CD14-positive monocyte (primary cell): ENCODE measurements at regions not wholly inside any gene's neighbourhood (a gene's known extent, or its start where the extent isn't known, plus 50 kb on each side); places are given as distances from the start of the nearest gene placed in this dataset.
A peak's percentile ranks its signal among the peaks of the same experiment; 100 is the strongest.
"Not testable (repeated sequence)": the region's sequence is repeated elsewhere in the genome, so short reads cannot be mapped to it uniquely, and the experiment has no call there.

Experiments used
- DNase-seq, 3 donors: peaks; one replicate each; pipeline ENCODE4 v3.0.0-alpha.2; 2011 to 2022
- H2AFZ ChIP-seq: 2 replicates; pipeline ENCODE4 v1.6.0; 2012; ENCODE audit warnings: mild to moderate bottlenecking, low read depth, low read length, inconsistent platforms; ENCODE audit not compliant: insufficient read depth, poor library complexity, severe bottlenecking
- H3K27ac ChIP-seq, 2 donors: 1 replicate in 1 of 2; 2 replicates in 1 of 2; pipeline ENCODE4 v1.5.1; 2012 to 2013; ENCODE audit warnings: low read length in 2 of 2, control low read depth in 1 of 2, inconsistent platforms in 1 of 2, low read depth in 1 of 2, mild to moderate bottlenecking in 1 of 2
- H3K27me3 ChIP-seq, 2 donors: one replicate each; pipeline versions ENCODE4 v1.6.0 to v1.6.1; 2011 to 2013; ENCODE audit warnings: low read length in 2 of 2; ENCODE audit not compliant: control insufficient read depth in 2 of 2, insufficient read depth in 2 of 2
- H3K36me3 ChIP-seq, 2 donors: replicated peaks in 1 of 2; 1 replicate in 1 of 2; 2 replicates in 1 of 2; pipeline versions ENCODE4 v1.5.1 to v1.6.1; 2012 to 2013; ENCODE audit warnings: low read length in 2 of 2, control low read depth in 1 of 2, inconsistent platforms in 1 of 2, mild to moderate bottlenecking in 1 of 2; ENCODE audit not compliant: insufficient read depth in 2 of 2, control insufficient read depth in 1 of 2
- H3K4me1 ChIP-seq, 2 donors: 1 replicate in 1 of 2; 2 replicates in 1 of 2; pipeline versions ENCODE4 v1.5.1 to v1.6.1; 2012 to 2013; ENCODE audit warnings: low read length in 2 of 2, control low read depth in 1 of 2, inconsistent platforms in 1 of 2, mild to moderate bottlenecking in 1 of 2, moderate library complexity in 1 of 2; ENCODE audit not compliant: insufficient read depth in 2 of 2, control insufficient read depth in 1 of 2
- H3K4me2 ChIP-seq: replicated peaks from 2 replicates; pipeline ENCODE3; 2012; ENCODE audit warnings: low read length, moderate library complexity, mild to moderate bottlenecking; ENCODE audit not compliant: poor library complexity, severe bottlenecking; ENCODE audit errors: extremely low read depth
- H3K4me3 ChIP-seq, 3 experiments: fragments of 200-600 bp in 1 of 3; sonication (generic) in 1 of 3; replicated peaks in 1 of 3; 1 replicate in 2 of 3; 2 replicates in 1 of 3; pipeline ENCODE4 v1.5.1; 2011 to 2013; ENCODE audit warnings: low read length in 3 of 3, mild to moderate bottlenecking in 3 of 3, control low read depth in 2 of 3, low read depth in 2 of 3, inconsistent platforms in 1 of 3, moderate library complexity in 1 of 3
- H3K79me2 ChIP-seq: 2 replicates; pipeline ENCODE4 v1.6.0; 2012; ENCODE audit warnings: mild to moderate bottlenecking, control low read depth, inconsistent platforms, low read length, moderate library complexity; ENCODE audit not compliant: insufficient read depth
- H3K9ac ChIP-seq: 2 replicates; pipeline ENCODE4 v1.6.0; 2017; ENCODE audit warnings: low read length, mild to moderate bottlenecking; ENCODE audit not compliant: insufficient read depth, poor library complexity, severe bottlenecking
- H3K9me3 ChIP-seq, 2 donors: replicated peaks in 1 of 2; 1 replicate in 1 of 2; 2 replicates in 1 of 2; pipeline versions ENCODE4 v1.5.1 to v1.6.1; 2012 to 2013; ENCODE audit warnings: low read length in 2 of 2, control low read depth in 1 of 2; ENCODE audit not compliant: control insufficient read depth in 1 of 2, insufficient read depth in 1 of 2
- H4K20me1 ChIP-seq: 2 replicates; pipeline ENCODE4 v1.6.0; 2012; ENCODE audit warnings: mild to moderate bottlenecking, low read length, control low read depth, moderate library complexity; ENCODE audit not compliant: insufficient read depth
- H3K27ac Mint-ChIP-seq, 7 donors: one replicate each; pipeline ENCODE4 v1.8.0; 2020; ENCODE audit warnings: mild to moderate bottlenecking in 7 of 7, mixed read lengths in 7 of 7, moderate library complexity in 6 of 7, inconsistent platforms in 2 of 7
- H3K27me3 Mint-ChIP-seq, 3 donors: one replicate each; pipeline ENCODE4 v1.8.0; 2021 to 2022; ENCODE audit warnings: low read depth in 3 of 3, mild to moderate bottlenecking in 3 of 3, mixed read lengths in 3 of 3, moderate library complexity in 3 of 3, inconsistent platforms in 1 of 3
- H3K36me3 Mint-ChIP-seq, 2 donors: one replicate each; pipeline ENCODE4 v1.8.0; 2020; ENCODE audit warnings: mixed read lengths in 2 of 2, inconsistent platforms in 1 of 2, mild to moderate bottlenecking in 1 of 2
- H3K4me1 Mint-ChIP-seq: one replicate; pipeline ENCODE4 v1.8.0; 2020; ENCODE audit warnings: mild to moderate bottlenecking, mixed read lengths
- H3K4me3 Mint-ChIP-seq, 2 donors: one replicate each; pipeline ENCODE4 v1.8.0; 2020; ENCODE audit warnings: mild to moderate bottlenecking in 2 of 2, mixed read lengths in 2 of 2, moderate library complexity in 1 of 2
- H3K9me3 Mint-ChIP-seq, 7 donors: one replicate each; pipeline ENCODE4 v1.8.0; 2020 to 2022; ENCODE audit warnings: mixed read lengths in 7 of 7, mild to moderate bottlenecking in 6 of 7, moderate library complexity in 6 of 7, inconsistent platforms in 2 of 7
- WGBS: methylation state at CpG from one replicate; pipeline ENCODE4 v1.1.5; 2013; ENCODE audit warnings: missing lambda C conversion rate; ENCODE audit not compliant: insufficient coverage; 5-methylcytosine and 5-hydroxymethylcytosine counted together
- intact Hi-C, 2 donors: fragments of 100-400 bp; cut with micrococcal nuclease; formaldehyde crosslinking; loops; one replicate each; pipeline versions ENCODE4 v1.15.0 to v1.15.1; 2023
- TF ChIP-seq, protein P1 (sequence below): fragments of 200-600 bp; IDR thresholded peaks from one replicate; pipeline ENCODE4 v1.8.0; 2022; ENCODE audit warnings: antibody characterized with exemption, mild to moderate bottlenecking

DNA sequence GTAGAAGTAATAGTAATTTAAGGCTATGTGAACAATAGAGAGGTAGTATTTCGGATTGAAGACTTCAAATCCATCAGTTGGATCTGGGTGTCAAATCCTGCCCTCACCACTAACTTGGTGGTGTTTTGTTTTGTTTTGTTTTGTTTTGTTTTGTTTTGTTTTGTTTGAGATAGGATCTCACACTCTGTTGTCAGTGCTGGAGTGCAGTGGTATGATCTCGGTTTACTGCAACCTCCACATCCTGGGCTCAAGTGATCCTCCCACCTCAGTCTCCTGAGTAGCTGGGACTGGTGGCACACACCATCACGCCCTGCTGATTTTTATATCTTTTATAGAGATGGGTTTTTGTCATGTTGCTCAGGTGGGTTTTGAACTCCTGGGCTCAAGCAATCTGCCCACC lies 129.4 kb upstream of the ZNF217 start:
- no peaks in the 10 kb centered on the region for H3K9me3 ChIP-seq
- no peaks in the 10 kb centered on the region for H3K36me3 ChIP-seq
- intact Hi-C loops: no loop called here
- no peak overlapping the region for H3K4me2 ChIP-seq
- H3K9me3 Mint-ChIP-seq: no peaks in the 10 kb centered on the region
- H3K27ac ChIP-seq: no peak overlapping the region
- no peak for DNase-seq
- no peak overlapping the region for H2AFZ ChIP-seq
- H3K9ac ChIP-seq: no peak overlapping the region
- H3K4me1 Mint-ChIP-seq: peaks cover 44% of the 10 kb centered on the region
- H3K4me1 ChIP-seq: peaks cover 45 to 61% of the 10 kb centered on the region in 2 donors
- no CpG with 5 or more reads among the region's 3 CpGs for WGBS
- TF ChIP-seq, protein P1, sequence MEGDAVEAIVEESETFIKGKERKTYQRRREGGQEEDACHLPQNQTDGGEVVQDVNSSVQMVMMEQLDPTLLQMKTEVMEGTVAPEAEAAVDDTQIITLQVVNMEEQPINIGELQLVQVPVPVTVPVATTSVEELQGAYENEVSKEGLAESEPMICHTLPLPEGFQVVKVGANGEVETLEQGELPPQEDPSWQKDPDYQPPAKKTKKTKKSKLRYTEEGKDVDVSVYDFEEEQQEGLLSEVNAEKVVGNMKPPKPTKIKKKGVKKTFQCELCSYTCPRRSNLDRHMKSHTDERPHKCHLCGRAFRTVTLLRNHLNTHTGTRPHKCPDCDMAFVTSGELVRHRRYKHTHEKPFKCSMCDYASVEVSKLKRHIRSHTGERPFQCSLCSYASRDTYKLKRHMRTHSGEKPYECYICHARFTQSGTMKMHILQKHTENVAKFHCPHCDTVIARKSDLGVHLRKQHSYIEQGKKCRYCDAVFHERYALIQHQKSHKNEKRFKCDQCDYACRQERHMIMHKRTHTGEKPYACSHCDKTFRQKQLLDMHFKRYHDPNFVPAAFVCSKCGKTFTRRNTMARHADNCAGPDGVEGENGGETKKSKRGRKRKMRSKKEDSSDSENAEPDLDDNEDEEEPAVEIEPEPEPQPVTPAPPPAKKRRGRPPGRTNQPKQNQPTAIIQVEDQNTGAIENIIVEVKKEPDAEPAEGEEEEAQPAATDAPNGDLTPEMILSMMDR: no peak
- H3K27me3 ChIP-seq: no peaks in the 10 kb centered on the region
- H3K27ac Mint-ChIP-seq: peak overlapping the region in 1 of 7 donors; percentile 4
- H4K20me1 ChIP-seq: no peaks in the 10 kb centered on the region
- H3K4me3 Mint-ChIP-seq: no peak overlapping the region
- H3K36me3 Mint-ChIP-seq: no peaks in the 10 kb centered on the region
- no peak overlapping the region for H3K4me3 ChIP-seq
- peaks cover 0 to 2% (median 0%) of the 10 kb centered on the region in 3 donors for H3K27me3 Mint-ChIP-seq
- no peaks in the 10 kb centered on the region for H3K79me2 ChIP-seq

DNA sequence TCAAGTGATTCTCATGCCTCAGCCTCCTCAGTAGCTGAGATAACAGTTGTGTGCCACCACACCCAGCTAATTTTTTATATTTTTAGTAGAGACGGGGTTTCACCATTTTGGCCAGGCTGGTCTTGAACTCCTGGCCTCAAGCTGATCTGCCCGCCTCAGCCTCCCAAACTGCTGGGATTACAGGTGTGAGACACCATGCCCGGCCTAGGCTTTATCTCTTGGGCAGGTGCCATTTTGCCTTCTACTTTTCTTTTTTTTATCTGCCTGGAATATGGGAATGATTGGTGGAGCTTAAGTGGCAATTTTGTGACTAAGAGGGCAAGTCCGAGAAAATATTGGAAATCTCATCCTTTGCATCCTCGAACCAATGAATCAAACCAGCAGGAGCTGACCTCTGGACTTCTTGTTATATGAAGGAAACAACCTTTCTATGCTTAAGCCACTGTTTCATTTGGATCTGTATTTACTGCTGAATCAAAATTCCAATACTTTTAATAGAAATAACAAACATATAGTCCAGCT lies 128.9 kb upstream of the ZNF217 start:
- peaks cover 46% of the 10 kb centered on the region for H3K4me1 Mint-ChIP-seq
- intact Hi-C loops: no loop called here
- Histone ChIP-seq H3K36me3 (no peaks in the 10 kb centered on the region), H3K9me3 (no peaks in the 10 kb centered on the region), H3K79me2 (no peaks in the 10 kb centered on the region), H4K20me1 (no peaks in the 10 kb centered on the region), H3K9ac (no peak overlapping the region), H3K4me1 (peaks cover 49 to 61% of the 10 kb centered on the region in 2 donors), H2AFZ (no peak overlapping the region), H3K27ac (no peak overlapping the region), H3K4me2 (no peak overlapping the region), H3K27me3 (no peaks in the 10 kb centered on the region), H3K4me3 (no peak overlapping the region)
- H3K36me3 Mint-ChIP-seq: no peaks in the 10 kb centered on the region
- TF ChIP-seq, protein P1: no peak
- no peak overlapping the region for H3K27ac Mint-ChIP-seq
- DNase-seq: no peak
- WGBS: 100% methylated on average over 1 of the region's 5 CpGs
- H3K9me3 Mint-ChIP-seq: no peaks in the 10 kb centered on the region
- peaks cover 0 to 2% (median 0%) of the 10 kb centered on the region in 3 donors for H3K27me3 Mint-ChIP-seq
- no peak overlapping the region for H3K4me3 Mint-ChIP-seq

DNA sequence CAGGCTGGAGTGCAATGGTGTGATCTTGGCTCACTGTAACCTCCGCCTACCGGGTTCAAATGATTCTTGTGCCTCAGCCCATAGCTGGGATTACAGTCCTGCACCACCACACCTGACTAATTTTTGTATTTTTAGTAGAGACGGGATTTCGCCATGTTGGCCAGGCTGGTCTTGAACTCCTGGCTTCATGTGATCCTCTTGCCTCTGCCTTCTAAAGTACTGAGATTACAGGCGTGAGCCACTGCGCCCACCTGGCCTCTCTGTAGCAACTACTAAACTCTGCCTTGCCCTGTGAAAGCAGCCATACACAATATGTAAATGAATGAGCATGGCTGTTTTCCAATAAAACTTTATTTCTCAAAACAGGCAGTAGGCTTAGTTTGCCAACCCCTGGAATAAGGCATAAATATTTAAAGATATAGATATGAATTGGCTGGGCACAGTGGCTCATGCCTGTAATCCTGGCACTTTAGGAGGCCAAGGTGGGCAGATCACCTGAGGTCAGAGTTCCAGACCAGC lies 127.9 kb upstream of the ZNF217 start:
- H3K36me3 Mint-ChIP-seq, H3K4me2 ChIP-seq, H3K9ac ChIP-seq, DNase-seq, H3K9me3 Mint-ChIP-seq, H3K4me3 Mint-ChIP-seq, H4K20me1 ChIP-seq, intact Hi-C loops, H3K27me3 ChIP-seq, H3K79me2 ChIP-seq, H3K36me3 ChIP-seq, H3K9me3 ChIP-seq, H3K27me3 Mint-ChIP-seq, H3K27ac ChIP-seq, H2AFZ ChIP-seq, H3K4me3 ChIP-seq: not testable (repeated sequence)
- peaks cover 49 to 60% of the 10 kb centered on the region in 2 donors for H3K4me1 ChIP-seq
- H3K4me1 Mint-ChIP-seq: peaks cover 44% of the 10 kb centered on the region
- peak overlapping the region in 2 of 7 donors; percentile 25 to 34 for H3K27ac Mint-ChIP-seq
- no CpG with 5 or more reads among the region's 6 CpGs for WGBS
